K562 (cell line): ENCODE measurements at regions not wholly inside any gene's neighbourhood (a gene's known extent, or its start where the extent isn't known, plus 50 kb on each side); places are given as distances from the start of the nearest gene placed in this dataset.

ENCODE experiments used
- BRCA1 ChIP-seq, 2 experiments: fragments of 450-650 bp in 1 of 2; sonication (generic) in 1 of 2; formaldehyde crosslinking in 1 of 2; IDR thresholded peaks; 2 replicates each; pipeline versions ENCODE4 v1.5.0 to v1.6.1; 2017 to 2020; ENCODE audit warnings: mild to moderate bottlenecking in 1 of 2, missing genetic modification reagents in 1 of 2
- CBFA2T2 ChIP-seq: fragments of 450-650 bp; conservative IDR thresholded peaks from 2 replicates; pipeline ENCODE4 v1.6.1; 2017; ENCODE audit warnings: mild to moderate bottlenecking
- CHAMP1 ChIP-seq: fragments of 450-650 bp; IDR thresholded peaks from 2 replicates; pipeline ENCODE4 v1.6.1; 2016; ENCODE audit warnings: mild to moderate bottlenecking
- HDGF ChIP-seq: fragments of 450-650 bp; IDR thresholded peaks from 2 replicates; pipeline ENCODE4 v1.6.1; 2016
- MYBL2 ChIP-seq, 2 experiments: fragments of 450-650 bp in 1 of 2; sonication (generic) in 1 of 2; formaldehyde crosslinking in 1 of 2; IDR thresholded peaks; 2 replicates each; pipeline versions ENCODE4 v1.6.1 to v1.8.1; 2017 to 2022; ENCODE audit warnings: borderline replicate concordance in 1 of 2, inconsistent platforms in 1 of 2, low read depth in 1 of 2, mild to moderate bottlenecking in 1 of 2, missing genetic modification reagents in 1 of 2, moderate library complexity in 1 of 2
- TCF3 ChIP-seq: sonication (generic); formaldehyde crosslinking; IDR thresholded peaks from 2 replicates; pipeline ENCODE4 v1.4.0; 2020; ENCODE audit warnings: mild to moderate bottlenecking, missing genetic modification reagents
- TRIM28 ChIP-seq: fragments of 450-650 bp; IDR thresholded peaks from 2 replicates; pipeline ENCODE4 v1.6.1; 2017
- TSHZ1 ChIP-seq: fragments of 250-450 bp; sonication (Bioruptor Pico); IDR thresholded peaks from 2 replicates; pipeline ENCODE4 v1.4.0; 2020; ENCODE audit warnings: mild to moderate bottlenecking, moderate library complexity
- ZFPM2 ChIP-seq: fragments of 250-450 bp; sonication (Bioruptor Pico); IDR thresholded peaks from 2 replicates; pipeline ENCODE4 v1.5.1; 2022; ENCODE audit warnings: mild to moderate bottlenecking
- ZNF133 ChIP-seq: fragments of 250-450 bp; sonication (Bioruptor Pico); IDR thresholded peaks from 2 replicates; pipeline ENCODE4 v1.4.0; 2020; ENCODE audit warnings: mild to moderate bottlenecking
- ZNF445 ChIP-seq: fragments of 250-450 bp; sonication (Bioruptor Pico); IDR thresholded peaks from 2 replicates; pipeline ENCODE4 v1.4.0; 2020; ENCODE audit warnings: low read depth, mild to moderate bottlenecking, moderate library complexity

- TF ChIP-seq TSHZ1 (CRISPR knock-in tag) (no peak), ZNF445 (CRISPR knock-in tag) (no peak), TRIM28 (no peak), CHAMP1 (no peak), MYBL2 (IDR thresholded peaks at IDR 0.05; ENCODE audit: low read depth) (no peak), MYBL2 (CRISPR knock-in tag; IDR thresholded peaks at IDR 0.05; ENCODE audit: borderline replicate concordance) (no peak), TCF3 (CRISPR knock-in tag) (no peak), HDGF (no peak), BRCA1 (IDR thresholded peaks at IDR 0.05) (no peak), BRCA1 (CRISPR knock-in tag; IDR thresholded peaks at IDR 0.05) (no peak), ZFPM2 (CRISPR knock-in tag) (no peak), ZNF133 (CRISPR knock-in tag) (no peak), CBFA2T2 (no peak)
These were observed 88.7 kb upstream of the EPHB3 start (continued) for GRCh38 chr3:184472723-184473428.
